A549 (cell line): ENCODE measurements at regions not wholly inside any gene's neighbourhood (a gene's known extent, or its start where the extent isn't known, plus 50 kb on each side); places are given as distances from the start of the nearest gene placed in this dataset.

Experiments
- ATAC-seq, 2 experiments: fragments of 200-7000 bp in 1 of 2; fragments of >200 bp in 1 of 2; cut with Nextera tagmentation in 1 of 2; cut with Tn5 transposase in 1 of 2; 3 replicates each; pipeline versions ENCODE4 v1.8.0 to v1.9.1; 2018 to 2020; ENCODE audit warnings: mild to moderate bottlenecking in 1 of 2, moderate library complexity in 1 of 2
- CTCF ChIA-PET: fragments of 300-600 bp; sonication (Branson Sonifier 250); formaldehyde crosslinking; extraction: SDS; loops from one replicate; lab custom pipeline; 2021; ENCODE audit warnings: antibody characterized with exemption, inconsistent platforms; lab: Yijun Ruan, JAX
- POLR2A ChIA-PET: fragments of 350-600 bp; formaldehyde crosslinking; extraction: SDS; loops from one replicate; lab custom pipeline; 2021; ENCODE audit warnings: antibody characterized with exemption, inconsistent platforms; lab: Yijun Ruan, JAX
- DNase-seq, 2 experiments: peaks; one replicate each; pipeline versions ENCODE4 v3.0.0 to v3.0.0-alpha.2; 2011 to 2016; ENCODE audit warnings: low read depth in 1 of 2, low spot score in 1 of 2
- FAIRE-seq: peaks from 2 replicates; lab custom pipeline; 2011; peaks lifted over from hg19 to GRCh38; lab: Jason Lieb, UNC
- H3K27ac ChIP-seq, 2 experiments: fragments of >200 bp; sonication (Bioruptor Twin); formaldehyde crosslinking; 3 replicates each; pipeline ENCODE4 v1.5.1; 2016 to 2017
- H3K4me1 ChIP-seq: fragments of >200 bp; sonication (Bioruptor Twin); formaldehyde crosslinking; 3 replicates; pipeline ENCODE4 v1.6.1; 2016
- H3K4me2 ChIP-seq: fragments of >200 bp; sonication (Bioruptor Twin); formaldehyde crosslinking; 3 replicates; pipeline ENCODE4 v1.6.1; 2016
- H3K4me3 ChIP-seq: fragments of >200 bp; sonication (Bioruptor Twin); formaldehyde crosslinking; 3 replicates; pipeline ENCODE4 v1.5.1; 2016
- H3K9me3 ChIP-seq: fragments of >200 bp; sonication (Bioruptor Twin); formaldehyde crosslinking; 3 replicates; pipeline ENCODE4 v1.6.1; 2016
- CBX2 ChIP-seq: fragments of 200-600 bp; sonication (generic); IDR thresholded peaks from 2 replicates; pipeline ENCODE4 v1.6.1; 2016; ENCODE audit warnings: low read depth, mild to moderate bottlenecking, borderline replicate concordance
- CEBPB ChIP-seq, 2 experiments: fragments of >200 bp in 1 of 2; sonication (Bioruptor Twin) in 1 of 2; formaldehyde crosslinking in 1 of 2; IDR thresholded peaks; 2 replicates each; pipeline ENCODE4 v1.6.1; 2012 to 2016
- CHD4 ChIP-seq: fragments of 200-600 bp; sonication (generic); IDR thresholded peaks from 2 replicates; pipeline ENCODE4 v1.6.1; 2016; ENCODE audit warnings: antibody characterized with exemption, mild to moderate bottlenecking, borderline replicate concordance
- EHMT2 ChIP-seq: fragments of 200-600 bp; sonication (generic); IDR thresholded peaks from 2 replicates; pipeline ENCODE4 v1.6.1; 2016; ENCODE audit warnings: antibody characterized with exemption, low read depth, mild to moderate bottlenecking, moderate library complexity
- FOSB ChIP-seq: fragments of 250-450 bp; sonication (Bioruptor Pico); IDR thresholded peaks from 2 replicates; pipeline ENCODE4 v1.5.0; 2020; ENCODE audit warnings: mild to moderate bottlenecking, moderate library complexity
- FOSL2 ChIP-seq, 2 experiments: fragments of 450-650 bp in 1 of 2; fragments of >200 bp in 1 of 2; sonication (Bioruptor Twin) in 1 of 2; formaldehyde crosslinking; IDR thresholded peaks; 2 replicates each; pipeline versions ENCODE4 v1.5.0 to v1.6.1; 2016 to 2020; ENCODE audit warnings: mild to moderate bottlenecking in 1 of 2, moderate library complexity in 1 of 2
- FOXS1 ChIP-seq: fragments of 250-450 bp; sonication (Bioruptor Pico); IDR thresholded peaks from 2 replicates; pipeline ENCODE4 v1.5.0; 2020; ENCODE audit warnings: mild to moderate bottlenecking, moderate library complexity
- HOXB13 ChIP-seq: fragments of 250-450 bp; sonication (Bioruptor Pico); IDR thresholded peaks from 2 replicates; pipeline ENCODE4 v1.5.0; 2020; ENCODE audit warnings: low read depth, mild to moderate bottlenecking, moderate library complexity
- KDM5A ChIP-seq: fragments of 200-600 bp; sonication (generic); IDR thresholded peaks from 2 replicates; pipeline ENCODE4 v1.6.1; 2016; ENCODE audit warnings: antibody characterized with exemption, mild to moderate bottlenecking
- NPAS2 ChIP-seq: fragments of 250-450 bp; sonication (Bioruptor Pico); IDR thresholded peaks from 2 replicates; pipeline ENCODE4 v1.8.0; 2022; ENCODE audit warnings: mild to moderate bottlenecking, moderate library complexity, borderline replicate concordance
- NR3C1 ChIP-seq: fragments of >200 bp; sonication (Bioruptor Twin); formaldehyde crosslinking; IDR thresholded peaks from 3 replicates; pipeline ENCODE4 v1.6.1; 2017
- PHF8 ChIP-seq: fragments of 200-600 bp; sonication (generic); IDR thresholded peaks from 2 replicates; pipeline ENCODE4 v1.6.1; 2016; ENCODE audit warnings: low read depth, mild to moderate bottlenecking, antibody characterized with exemption, moderate library complexity, borderline replicate concordance
- RAD21 ChIP-seq, 2 experiments: fragments of >200 bp in 1 of 2; sonication (Bioruptor Twin) in 1 of 2; formaldehyde crosslinking in 1 of 2; IDR thresholded peaks in 1 of 2; conservative IDR thresholded peaks in 1 of 2; 2 replicates in 1 of 2; 3 replicates in 1 of 2; pipeline ENCODE4 v1.6.1; 2012 to 2018; ENCODE audit warnings: inconsistent platforms in 1 of 2
- RCOR1 ChIP-seq: fragments of 150-350 bp; IDR thresholded peaks from 2 replicates; pipeline ENCODE4 v1.6.1; 2014; ENCODE audit warnings: antibody characterized with exemption, low read length, low read depth
- RNF2 ChIP-seq: fragments of 200-600 bp; sonication (generic); IDR thresholded peaks from 2 replicates; pipeline ENCODE4 v1.6.1; 2016; ENCODE audit warnings: low read depth, mild to moderate bottlenecking, antibody characterized with exemption, moderate library complexity, borderline replicate concordance
- SREBF2 ChIP-seq: fragments of 450-650 bp; IDR thresholded peaks from 2 replicates; pipeline ENCODE4 v1.6.1; 2014; ENCODE audit warnings: mild to moderate bottlenecking, moderate library complexity
- ZC3H11A ChIP-seq: fragments of 450-650 bp; IDR thresholded peaks from 2 replicates; pipeline ENCODE4 v1.6.1; 2014; ENCODE audit warnings: antibody characterized with exemption, mild to moderate bottlenecking
- ZSCAN20 ChIP-seq: fragments of 250-450 bp; sonication (Bioruptor Pico); IDR thresholded peaks from 2 replicates; pipeline ENCODE4 v1.8.0; 2022; ENCODE audit warnings: mild to moderate bottlenecking, moderate library complexity
- WGBS: methylation state at CpG from one replicate; pipeline ENCODE4 v1.1.6; 2017; ENCODE audit errors: missing lambda C conversion rate; 5-methylcytosine and 5-hydroxymethylcytosine counted together
- TF ChIP-seq, protein P1 (sequence below): fragments of >200 bp; sonication (Bioruptor Twin); formaldehyde crosslinking; IDR thresholded peaks from 2 replicates; pipeline ENCODE4 v1.6.1; 2016
- TF ChIP-seq, protein P2 (sequence below): fragments of >200 bp; sonication (Bioruptor Twin); formaldehyde crosslinking; IDR thresholded peaks from 3 replicates; pipeline ENCODE4 v1.6.1; 2016
- TF ChIP-seq, protein P3 (sequence below): fragments of 450-650 bp; IDR thresholded peaks from 2 replicates; pipeline ENCODE4 v1.6.1; 2014; ENCODE audit warnings: antibody characterized with exemption

DNA sequence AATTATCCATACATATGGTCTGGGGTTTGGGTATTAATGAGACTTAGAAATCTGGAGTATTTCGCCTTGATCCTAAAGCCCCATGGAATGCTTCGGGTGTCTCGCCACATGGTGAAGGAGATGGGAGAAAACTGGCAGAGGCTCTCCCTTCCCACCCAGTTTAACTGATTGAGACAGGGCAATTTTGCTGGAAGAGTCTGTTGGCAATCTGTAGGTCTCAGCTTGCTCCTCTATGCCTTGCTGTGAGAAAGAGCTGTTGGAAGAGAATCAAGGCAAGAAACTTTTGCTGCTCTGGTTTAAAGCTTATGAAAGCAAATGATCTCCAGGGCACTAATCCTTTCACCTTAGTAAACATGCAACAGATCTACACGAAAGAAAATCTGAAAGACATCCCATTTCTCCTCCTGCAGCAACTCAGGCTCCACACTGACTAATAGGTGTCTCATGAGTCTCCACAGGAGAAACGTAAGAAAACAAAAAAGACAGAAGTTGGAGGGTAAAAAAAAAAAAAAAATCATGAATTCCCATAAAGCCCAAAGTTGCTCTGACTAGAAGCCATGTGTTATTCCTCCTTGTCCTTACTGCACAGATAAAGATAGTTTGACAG is 369.9 kb downstream of the EFNA5 start:
- Histone ChIP-seq H3K27ac (no peak overlapping the region), H3K9me3 (no peaks in the 10 kb centered on the region), H3K4me1 (peaks cover 14% of the 10 kb centered on the region), H3K4me3 (no peak overlapping the region), H3K4me2 (no peak overlapping the region)
- no peak for FAIRE-seq
- no peak for ATAC-seq
- CTCF ChIA-PET: no interaction called here
- POLR2A ChIA-PET: no interaction called here
- TF ChIP-seq ZSCAN20 (CRISPR knock-in tag) (no peak), SREBF2 (no peak), NPAS2 (no peak), RAD21 (conservative IDR thresholded peaks at IDR 0.05 in 1 of 2, IDR thresholded peaks at IDR 0.05 in 1 of 2) (no peak), NR3C1 (no peak), FOXS1 (no peak)
- 77% methylated on average over 5 of the region's 5 CpGs for WGBS
- no peak for DNase-seq

DNA sequence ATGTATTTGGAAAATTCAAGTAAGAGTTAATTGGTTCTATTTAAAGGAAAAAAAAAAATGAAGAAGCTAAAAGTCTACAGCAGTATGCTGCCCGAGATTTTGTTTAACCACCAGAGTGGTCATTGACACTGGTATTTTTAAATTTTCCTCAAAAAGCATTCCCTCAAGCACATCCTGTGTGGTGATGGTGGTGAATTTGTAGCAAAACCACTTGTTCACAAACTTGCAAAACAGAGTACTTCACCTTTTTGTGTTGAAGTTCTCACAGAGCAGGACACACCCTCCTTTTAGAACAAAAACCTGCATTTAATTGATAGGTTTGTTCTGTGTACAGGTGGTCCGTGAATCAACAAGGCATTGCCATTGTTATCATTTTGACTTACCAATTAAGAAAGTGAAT is 374.2 kb downstream of the EFNA5 start:
- H3K27ac ChIP-seq: no peak overlapping the region
- CTCF ChIA-PET: no interaction called here
- 83% methylated on average over 2 of the region's 2 CpGs for WGBS
- H3K9me3 ChIP-seq: no peaks in the 10 kb centered on the region
- no peak overlapping the region for H3K4me2 ChIP-seq
- DNase-seq: no peak
- POLR2A ChIA-PET: no interaction called here
- ATAC-seq: no peak
- H3K4me1 ChIP-seq: peaks cover 2% of the 10 kb centered on the region; the same call in 1 of the 3 replicates
- H3K4me3 ChIP-seq: no peak overlapping the region
- TF ChIP-seq CBX2: no peak
- TF ChIP-seq CHD4: no peak
- no peak for TF ChIP-seq HOXB13 (CRISPR knock-in tag)
- TF ChIP-seq RCOR1: no peak
- TF ChIP-seq, protein P1, sequence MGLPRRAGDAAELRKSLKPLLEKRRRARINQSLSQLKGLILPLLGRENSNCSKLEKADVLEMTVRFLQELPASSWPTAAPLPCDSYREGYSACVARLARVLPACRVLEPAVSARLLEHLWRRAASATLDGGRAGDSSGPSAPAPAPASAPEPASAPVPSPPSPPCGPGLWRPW: no peak
- TF ChIP-seq FOSB (CRISPR knock-in tag): no peak
- TF ChIP-seq NR3C1: no peak
- no peak for TF ChIP-seq PHF8
- TF ChIP-seq, protein P2, sequence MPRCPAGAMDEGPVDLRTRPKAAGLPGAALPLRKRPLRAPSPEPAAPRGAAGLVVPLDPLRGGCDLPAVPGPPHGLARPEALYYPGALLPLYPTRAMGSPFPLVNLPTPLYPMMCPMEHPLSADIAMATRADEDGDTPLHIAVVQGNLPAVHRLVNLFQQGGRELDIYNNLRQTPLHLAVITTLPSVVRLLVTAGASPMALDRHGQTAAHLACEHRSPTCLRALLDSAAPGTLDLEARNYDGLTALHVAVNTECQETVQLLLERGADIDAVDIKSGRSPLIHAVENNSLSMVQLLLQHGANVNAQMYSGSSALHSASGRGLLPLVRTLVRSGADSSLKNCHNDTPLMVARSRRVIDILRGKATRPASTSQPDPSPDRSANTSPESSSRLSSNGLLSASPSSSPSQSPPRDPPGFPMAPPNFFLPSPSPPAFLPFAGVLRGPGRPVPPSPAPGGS: no peak
- TF ChIP-seq FOSL2 (IDR thresholded peaks at IDR 0.05): no peak
- TF ChIP-seq FOSL2 (CRISPR knock-in tag; IDR thresholded peaks at IDR 0.05): no peak
- TF ChIP-seq, protein P3, sequence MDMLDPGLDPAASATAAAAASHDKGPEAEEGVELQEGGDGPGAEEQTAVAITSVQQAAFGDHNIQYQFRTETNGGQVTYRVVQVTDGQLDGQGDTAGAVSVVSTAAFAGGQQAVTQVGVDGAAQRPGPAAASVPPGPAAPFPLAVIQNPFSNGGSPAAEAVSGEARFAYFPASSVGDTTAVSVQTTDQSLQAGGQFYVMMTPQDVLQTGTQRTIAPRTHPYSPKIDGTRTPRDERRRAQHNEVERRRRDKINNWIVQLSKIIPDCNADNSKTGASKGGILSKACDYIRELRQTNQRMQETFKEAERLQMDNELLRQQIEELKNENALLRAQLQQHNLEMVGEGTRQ: no peak
- TF ChIP-seq RNF2: no peak
- TF ChIP-seq ZC3H11A: no peak
- TF ChIP-seq CEBPB (IDR thresholded peaks at IDR 0.05): no peak
- no peak for TF ChIP-seq NPAS2
- FAIRE-seq: no peak

DNA sequence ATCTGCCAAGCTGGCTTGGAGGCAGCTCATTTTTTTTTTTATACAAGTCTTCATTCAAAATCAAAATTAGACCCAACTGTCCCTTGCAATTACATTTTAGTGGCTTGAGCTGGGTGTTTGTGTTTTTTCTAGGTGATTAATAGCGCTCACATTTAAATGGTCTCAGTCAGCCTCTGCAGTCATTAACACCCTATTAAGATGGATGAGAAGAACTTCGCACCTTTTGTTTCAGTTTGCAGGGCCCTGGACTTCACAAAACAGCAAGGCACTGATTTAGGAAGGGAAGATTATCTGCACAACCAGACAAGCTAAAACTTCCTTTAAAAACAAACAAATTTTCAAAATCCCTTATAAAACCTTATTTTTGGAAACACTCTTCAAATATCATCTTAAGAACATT is 374.8 kb downstream of the EFNA5 start:
- Histone ChIP-seq H3K4me1 (no peaks in the 10 kb centered on the region), H3K4me2 (no peak overlapping the region), H3K4me3 (no peak overlapping the region), H3K9me3 (no peaks in the 10 kb centered on the region), H3K27ac (no peak overlapping the region)
- TF ChIP-seq EHMT2 (no peak), KDM5A (no peak), CEBPB (IDR thresholded peaks at IDR 0.05) (no peak)
- TF ChIP-seq, protein P2: no peak
- WGBS: 98% methylated on average over 2 of the region's 2 CpGs
- ATAC-seq (no peak), FAIRE-seq (no peak), DNase-seq (no peak)
- ChIA-PET POLR2A (no interaction called here), CTCF (no interaction called here)
